ENCODE measurements at regions not wholly inside any gene's neighbourhood (a gene's known extent, or its start where the extent isn't known, plus 50 kb on each side); places are given as distances from the start of the nearest gene placed in this dataset.

- DNase-seq (ENCODE audit: low spot score), result peak; percentile 20
Observed at GRCh38 chr14:105844810-105845724, 318.7 kb downstream of the TMEM121 start.

GRCh38 chr14:105845725-105846309 lies 319.4 kb downstream of the TMEM121 start:
- DNase-seq (ENCODE audit: low spot score), result peak; percentile 20

- no peak for DNase-seq (ENCODE audit: low spot score)
Observed at GRCh38 chr14:105846312-105846711, 319.9 kb downstream of the TMEM121 start.

- DNase-seq (ENCODE audit: low spot score), result no peak
Observed at GRCh38 chr14:105847400-105847799, 321.0 kb downstream of the TMEM121 start.

- DNase-seq (ENCODE audit: low spot score), result no peak
Observed at GRCh38 chr14:105848570-105848969, 322.2 kb downstream of the TMEM121 start.

- peak; percentile 20 for DNase-seq (ENCODE audit: low spot score)
Observed at GRCh38 chr14:105849933-105850626, 323.7 kb downstream of the TMEM121 start.

- DNase-seq (ENCODE audit: low spot score), result peak; percentile 29
Observed at GRCh38 chr14:105850853-105851581, 324.6 kb downstream of the TMEM121 start.

GRCh38 chr14:105851716-105852377 lies 325.5 kb downstream of the TMEM121 start:
- DNase-seq (ENCODE audit: low spot score), result peak; percentile 29

GRCh38 chr14:105852378-105853088 lies 326.1 kb downstream of the TMEM121 start:
- peak; percentile 14 for DNase-seq (ENCODE audit: low spot score)

GRCh38 chr14:105853089-105853906 lies 326.9 kb downstream of the TMEM121 start:
- peak; percentile 20 for DNase-seq (ENCODE audit: low spot score)

- peak; percentile 23 for DNase-seq (ENCODE audit: low spot score)
Observed at GRCh38 chr14:105853907-105854599, 327.7 kb downstream of the TMEM121 start.

GRCh38 chr14:105854600-105855245 lies 328.3 kb downstream of the TMEM121 start:
- DNase-seq (ENCODE audit: low spot score), result peak; percentile 21

- peak; percentile 21 for DNase-seq (ENCODE audit: low spot score)
Observed at GRCh38 chr14:105855246-105855892, 329.0 kb downstream of the TMEM121 start.

GRCh38 chr14:105855893-105856675 lies 329.7 kb downstream of the TMEM121 start:
- DNase-seq (ENCODE audit: low spot score), result peak; percentile 15

GRCh38 chr14:105856676-105857219 lies 330.4 kb downstream of the TMEM121 start:
- DNase-seq (ENCODE audit: low spot score), result no peak

- peak; percentile 12 for DNase-seq (ENCODE audit: low spot score)
Observed at GRCh38 chr14:105857220-105857825, 330.9 kb downstream of the TMEM121 start.
